ENCODE measurements at regions not wholly inside any gene's neighbourhood (a gene's known extent, or its start where the extent isn't known, plus 50 kb on each side); places are given as distances from the start of the nearest gene placed in this dataset.

- no peak for TF ChIP-seq PCBP1 (IDR thresholded peaks at IDR 0.05; ENCODE audit: low read depth, low read length, poor library complexity, severe bottlenecking)
- no peak for TF ChIP-seq TARDBP (IDR thresholded peaks at IDR 0.05)
- no peak for TF ChIP-seq TAF1 (IDR thresholded peaks at IDR 0.05; ENCODE audit: control insufficient read depth, extremely low read depth, insufficient read depth, low read length, severe bottlenecking)
Measured at GRCh38 chr2:236823041-236823629, 253.5 kb downstream of the ACKR3 start.

Data from K562 (cell line).